Inflammatory macrophage treated with lipopolysaccharide for 1 hour (primary cell): ENCODE measurements at regions not wholly inside any gene's neighbourhood (a gene's known extent, or its start where the extent isn't known, plus 50 kb on each side); places are given as distances from the start of the nearest gene placed in this dataset.
"Not testable (repeated sequence)": the region's sequence is repeated elsewhere in the genome, so short reads cannot be mapped to it uniquely, and the experiment has no call there.

Experiments
- DNase-seq, 2 donors: peaks; one replicate each; pipeline ENCODE4 v3.0.0-alpha.2; 2020 to 2022

DNA sequence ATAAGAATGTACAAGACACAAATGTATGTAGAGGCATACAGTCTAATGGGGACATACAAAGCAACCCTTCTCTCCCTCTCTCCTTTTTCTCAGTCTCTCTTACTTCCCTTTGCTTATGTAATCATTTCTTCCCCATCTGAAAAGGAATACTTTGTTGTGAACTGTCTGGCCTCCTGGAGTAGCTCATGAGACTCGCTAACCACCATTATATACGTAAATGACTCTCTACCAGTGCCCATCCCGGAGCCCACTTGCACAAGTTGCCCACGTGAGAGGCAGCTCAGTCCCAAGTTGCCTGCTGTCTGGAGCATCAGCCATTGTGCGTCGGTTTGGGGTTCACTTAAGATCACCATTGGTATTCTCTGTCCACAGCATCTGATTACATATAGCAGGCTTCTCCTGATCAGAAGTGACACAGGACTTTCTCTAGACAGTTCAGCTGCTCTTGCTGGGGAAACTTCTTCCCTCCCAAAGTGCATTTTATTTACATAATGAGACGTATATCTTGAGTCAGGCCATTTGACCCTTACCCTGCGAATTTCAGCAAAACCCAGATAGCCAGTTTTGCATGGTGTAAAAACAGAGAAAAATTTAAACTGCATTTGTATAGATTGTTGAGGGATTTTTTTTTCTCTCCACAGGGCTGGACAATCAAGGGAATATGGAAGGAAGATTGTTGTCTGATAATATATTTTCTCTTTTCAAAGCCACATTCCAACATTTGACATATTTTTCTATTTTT is 220.7 kb upstream of the EGLN3 start:
- no peak for DNase-seq

DNA sequence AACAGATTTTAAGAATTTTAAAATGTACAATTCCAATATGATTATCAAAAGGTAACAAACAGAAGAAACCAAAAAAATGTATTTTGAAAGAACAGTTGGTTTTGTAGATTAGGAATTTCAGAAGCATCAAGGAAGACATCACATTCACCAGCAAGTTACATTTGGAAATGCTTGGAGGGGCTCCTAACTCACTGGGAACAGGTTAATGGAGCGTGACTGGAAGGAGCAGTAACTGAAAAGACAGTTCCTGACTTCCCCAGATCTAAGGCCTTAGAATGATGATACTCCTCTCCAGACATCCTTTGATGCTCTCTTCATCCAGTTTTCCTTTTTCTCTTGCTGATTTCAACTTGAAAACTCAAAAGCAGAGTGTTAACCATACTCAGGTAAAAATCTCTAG is 220.0 kb upstream of the EGLN3 start:
- DNase-seq = no peak

DNA sequence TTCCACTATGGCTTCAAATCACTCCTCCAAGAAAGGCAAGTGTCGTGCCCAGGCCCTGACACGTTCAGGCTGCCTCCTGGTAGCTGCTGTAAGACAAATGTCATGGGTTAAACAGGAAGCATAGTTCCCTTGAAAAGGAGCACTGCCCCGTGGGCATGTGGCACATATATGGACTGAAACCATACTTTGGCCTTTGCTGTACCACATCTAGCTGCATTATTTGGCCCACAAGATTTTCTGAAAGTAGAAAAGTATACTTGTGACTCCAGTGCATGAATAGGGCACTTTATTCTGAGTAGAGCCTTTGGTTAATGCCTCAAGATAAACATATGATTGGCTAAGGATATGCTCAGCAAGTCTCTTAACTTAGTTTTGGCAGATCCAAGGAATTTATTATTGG is 218.7 kb upstream of the EGLN3 start:
- no peak for DNase-seq

DNA sequence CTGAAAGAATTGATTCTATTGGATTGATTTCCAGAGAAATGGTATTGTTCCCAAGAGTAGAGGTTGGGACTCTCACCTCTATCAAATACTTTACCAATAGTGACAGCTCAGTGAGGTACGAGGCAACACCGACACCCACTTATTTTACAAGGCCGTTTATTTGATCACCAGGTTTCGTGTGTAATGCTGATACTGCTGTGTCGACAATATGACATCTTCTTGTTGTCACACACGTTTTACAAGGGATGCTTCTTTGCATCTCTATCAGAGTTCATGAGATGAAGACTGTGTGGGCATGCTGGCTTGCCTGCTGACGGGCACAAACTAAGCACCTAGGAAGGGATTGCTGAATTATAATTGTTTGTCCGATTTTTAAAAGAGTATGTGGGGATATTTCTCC is 217.8 kb upstream of the EGLN3 start:
- no peak for DNase-seq

DNA sequence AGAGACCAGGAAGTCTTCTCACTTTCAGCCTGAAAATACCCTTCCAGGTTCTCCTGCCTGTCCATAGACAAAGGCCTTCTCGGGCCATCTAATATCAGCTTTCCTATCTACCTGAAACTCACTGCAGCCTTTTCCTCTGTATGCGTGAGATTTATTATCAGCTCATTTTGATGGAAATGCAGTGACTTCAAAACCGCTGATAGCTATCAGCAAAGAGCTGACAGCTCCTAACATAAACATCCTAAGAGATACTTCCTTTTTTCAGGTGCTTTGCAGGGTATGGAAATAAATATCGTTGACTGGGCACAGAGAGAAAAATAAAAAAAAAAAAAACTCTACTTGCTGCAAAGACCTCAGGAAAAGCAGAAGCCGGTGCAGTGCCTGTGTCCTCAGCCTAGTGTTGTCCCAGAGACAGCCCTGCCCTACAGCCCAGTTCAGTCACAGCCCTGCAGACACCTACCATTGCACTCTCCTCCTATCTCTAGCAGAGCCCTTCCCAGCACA is 215.0 kb upstream of the EGLN3 start:
- DNase-seq = no peak

DNA sequence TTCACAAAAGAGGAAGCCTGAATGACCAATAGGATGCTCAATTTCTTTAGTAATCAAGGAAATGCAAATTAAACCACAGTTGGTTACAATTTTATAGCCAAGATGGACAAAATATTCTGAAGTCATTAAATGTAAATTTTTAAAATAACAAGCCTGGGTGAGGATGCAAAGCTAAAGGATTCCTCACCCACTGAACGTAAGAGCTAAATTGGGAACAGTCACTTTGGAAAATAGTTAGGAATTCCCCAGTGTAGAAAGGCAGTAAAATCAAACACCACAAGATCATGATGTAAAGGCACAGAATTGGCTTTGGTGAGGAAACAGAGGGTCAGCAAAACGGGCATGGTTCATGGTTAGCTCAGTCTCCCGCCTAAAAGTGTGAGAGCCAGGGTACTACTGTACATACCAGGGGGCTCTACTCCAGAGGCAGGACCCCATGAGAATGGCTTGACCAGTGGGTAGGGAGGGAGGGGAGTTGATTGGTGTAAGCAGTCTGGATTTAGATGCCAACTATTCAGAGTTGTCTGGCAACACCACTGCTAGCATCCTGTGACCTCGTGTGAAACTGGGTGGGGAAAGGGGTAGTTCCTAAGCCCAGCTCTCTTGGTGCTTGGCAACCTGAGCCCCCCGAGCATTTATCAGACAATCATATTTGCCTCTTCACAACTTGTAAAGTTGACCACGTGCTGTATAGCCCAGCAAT is 213.4 kb upstream of the EGLN3 start:
- DNase-seq = peak; percentile 19 to 43

DNA sequence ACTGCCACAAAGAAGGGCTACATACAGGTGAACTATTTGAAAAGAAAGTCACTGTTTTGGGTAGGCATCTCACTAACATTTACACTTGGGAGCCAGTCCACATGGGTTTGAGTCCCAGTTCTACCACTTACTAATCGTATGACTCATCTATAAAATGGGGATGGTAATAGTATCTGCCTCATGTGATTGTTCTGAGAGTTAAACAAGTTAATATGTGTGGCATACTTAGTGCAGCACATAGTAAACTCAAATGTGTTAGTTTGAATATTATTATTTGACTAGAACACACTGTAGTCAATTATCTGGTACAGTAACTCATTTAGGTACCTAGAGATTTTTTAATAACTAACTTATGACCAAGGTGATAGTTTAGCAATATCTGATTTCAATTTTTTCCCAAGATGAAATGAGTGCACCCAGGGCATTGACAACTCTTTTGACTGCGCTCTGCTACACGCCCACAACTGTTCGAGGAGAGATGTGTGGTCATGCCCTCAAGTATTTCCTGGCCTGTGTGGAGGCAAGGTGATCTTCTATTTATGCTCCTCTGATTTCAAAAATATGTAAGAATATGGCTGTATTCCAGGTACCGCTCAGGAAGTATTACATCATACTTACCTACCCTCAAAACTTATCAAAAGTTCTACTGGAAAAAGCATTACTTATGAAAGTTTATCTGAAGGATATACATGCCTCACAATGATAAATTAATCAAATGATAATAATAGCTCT is 210.6 kb upstream of the EGLN3 start:
- DNase-seq = no peak

DNA sequence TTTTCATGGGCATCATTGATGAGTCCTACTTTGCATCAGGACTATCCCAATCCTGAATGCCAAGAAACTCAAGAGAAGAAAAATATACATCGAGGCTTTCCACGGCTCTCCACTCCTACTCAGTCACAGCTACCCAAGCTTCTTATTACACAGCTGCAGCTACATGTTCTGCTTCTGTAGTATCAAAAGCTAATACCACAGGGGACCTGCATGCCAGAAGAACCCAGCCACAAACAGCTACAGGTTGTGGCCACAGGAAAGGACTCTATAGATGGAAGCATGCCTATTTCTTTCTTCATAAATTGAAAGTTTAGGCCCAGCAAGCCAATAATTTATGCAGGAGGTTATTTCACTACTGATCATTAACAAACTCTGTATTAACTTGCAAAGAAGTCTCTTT is 209.7 kb upstream of the EGLN3 start:
- no peak for DNase-seq

DNA sequence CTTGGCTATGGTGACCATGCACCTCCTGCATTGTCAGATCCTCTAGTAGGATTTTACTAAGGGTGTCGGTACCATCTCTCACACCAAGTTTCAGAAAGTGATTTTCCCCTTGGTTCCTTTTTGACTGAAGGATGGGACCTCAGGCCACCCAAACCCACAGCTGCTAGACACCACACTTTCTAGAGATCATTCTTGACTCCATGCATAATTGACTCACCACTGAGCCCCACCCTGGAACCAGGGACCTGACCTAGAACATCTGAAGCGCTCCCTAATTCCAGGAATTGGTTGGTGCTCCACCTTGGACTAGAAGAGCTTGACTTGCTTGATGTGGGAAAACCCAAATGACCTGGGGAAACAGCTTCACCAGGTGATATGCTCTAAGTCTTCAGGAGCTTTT is 206.8 kb upstream of the EGLN3 start:
- DNase-seq = no peak

DNA sequence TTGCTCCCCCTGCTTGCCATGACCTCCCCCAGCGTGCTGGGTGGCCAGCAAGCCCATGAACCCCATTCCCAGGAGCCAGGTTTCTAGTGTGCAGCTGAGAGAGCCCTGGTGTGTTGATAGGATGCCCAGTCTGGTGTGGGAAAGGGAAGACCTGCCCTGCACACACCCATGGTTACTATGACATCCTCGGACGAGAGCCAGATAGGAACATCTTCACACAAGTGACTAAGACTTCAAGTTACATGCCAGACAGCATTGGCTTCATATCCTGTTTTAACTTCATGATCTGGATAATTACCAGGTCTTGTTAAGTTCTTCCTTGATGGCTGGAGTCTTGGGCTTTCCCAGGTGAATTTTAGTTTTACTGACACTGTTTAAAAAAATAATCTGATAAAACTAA is 196.6 kb upstream of the EGLN3 start:
- no peak for DNase-seq

DNA sequence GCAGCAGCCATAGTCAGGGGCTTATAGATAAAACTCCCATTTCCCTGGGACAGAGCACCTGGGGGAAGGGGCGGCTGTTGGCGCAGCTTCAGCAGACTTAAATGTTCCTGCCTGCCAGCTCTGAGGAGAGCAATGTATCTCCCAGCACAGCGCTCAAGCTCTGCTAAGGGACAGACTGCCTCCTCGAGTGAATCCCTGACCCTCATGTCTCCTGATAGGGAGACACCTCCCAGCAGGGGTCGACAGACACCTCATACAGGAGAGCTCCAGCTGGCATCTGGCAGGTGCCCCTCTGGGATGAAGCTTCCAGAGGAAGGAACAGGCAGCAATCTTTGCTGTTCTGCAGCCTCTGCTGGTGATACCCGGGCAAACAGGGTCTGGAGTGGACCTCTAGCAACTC is 189.3 kb upstream of the EGLN3 start:
- not testable (repeated sequence) for DNase-seq

DNA sequence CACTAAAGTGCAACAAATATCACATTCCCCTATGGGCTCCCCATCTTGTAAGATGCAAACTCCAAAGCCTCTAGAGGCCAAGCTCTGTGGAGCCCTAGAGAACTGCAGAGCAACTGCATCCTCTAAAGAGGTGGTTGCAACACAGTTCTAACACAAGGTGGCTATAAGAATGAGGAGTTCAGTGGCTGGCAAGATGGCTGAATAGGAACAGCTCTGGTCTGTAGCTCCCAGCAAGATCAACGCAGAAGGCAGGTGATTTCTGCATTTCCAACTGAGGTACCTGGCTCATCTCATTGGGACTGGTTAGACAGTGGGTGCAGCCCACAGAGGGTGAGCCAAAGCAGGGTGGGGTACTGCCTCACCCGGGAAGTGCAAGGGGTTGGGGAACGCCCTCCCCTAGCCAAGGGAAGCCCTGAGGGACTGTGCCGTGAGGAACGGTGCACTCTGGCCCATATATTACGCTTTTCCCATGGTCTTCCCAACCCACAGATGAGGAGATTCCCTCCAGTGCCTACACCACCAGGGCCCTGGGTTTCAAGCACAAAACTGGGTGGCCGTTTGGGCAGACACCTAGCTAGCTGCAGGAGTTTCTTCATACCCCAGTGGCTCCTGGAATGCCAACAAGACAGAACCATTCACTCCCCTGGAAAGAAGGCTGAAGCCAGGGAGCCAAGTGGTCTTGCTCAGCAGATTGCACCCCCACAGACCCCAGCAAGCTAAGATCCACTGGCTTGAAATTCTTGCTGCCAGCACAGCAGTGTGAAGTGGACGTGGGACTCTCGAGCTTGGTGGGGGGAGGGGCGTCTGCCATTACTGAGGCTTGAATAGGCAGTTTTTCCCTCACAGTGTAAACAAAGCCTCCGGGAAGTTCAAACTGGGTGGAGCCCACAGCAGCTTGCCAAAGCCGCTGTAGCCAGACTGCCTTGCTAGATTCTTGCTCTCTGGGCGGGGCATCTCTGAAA is 188.6 kb upstream of the EGLN3 start:
- DNase-seq = not testable (repeated sequence)

DNA sequence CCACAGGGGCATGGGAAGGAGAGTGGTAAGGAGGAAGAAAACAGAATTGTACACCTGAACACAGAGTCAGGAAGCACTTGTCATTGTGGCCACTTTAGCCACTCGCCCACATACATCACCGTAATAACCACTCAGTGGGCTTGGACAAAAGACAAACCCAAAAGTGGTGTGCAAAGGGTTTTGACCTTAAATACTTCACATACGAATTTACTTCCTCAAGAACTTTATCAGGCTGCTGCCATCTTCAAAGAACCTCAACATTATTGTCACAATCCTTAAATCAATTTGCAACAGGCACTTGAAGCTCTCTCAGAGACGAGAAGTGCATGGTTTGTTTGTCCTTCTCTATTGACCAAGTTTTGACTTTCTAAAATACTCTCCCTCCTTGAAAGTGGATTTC is 187.3 kb upstream of the EGLN3 start:
- no peak for DNase-seq

DNA sequence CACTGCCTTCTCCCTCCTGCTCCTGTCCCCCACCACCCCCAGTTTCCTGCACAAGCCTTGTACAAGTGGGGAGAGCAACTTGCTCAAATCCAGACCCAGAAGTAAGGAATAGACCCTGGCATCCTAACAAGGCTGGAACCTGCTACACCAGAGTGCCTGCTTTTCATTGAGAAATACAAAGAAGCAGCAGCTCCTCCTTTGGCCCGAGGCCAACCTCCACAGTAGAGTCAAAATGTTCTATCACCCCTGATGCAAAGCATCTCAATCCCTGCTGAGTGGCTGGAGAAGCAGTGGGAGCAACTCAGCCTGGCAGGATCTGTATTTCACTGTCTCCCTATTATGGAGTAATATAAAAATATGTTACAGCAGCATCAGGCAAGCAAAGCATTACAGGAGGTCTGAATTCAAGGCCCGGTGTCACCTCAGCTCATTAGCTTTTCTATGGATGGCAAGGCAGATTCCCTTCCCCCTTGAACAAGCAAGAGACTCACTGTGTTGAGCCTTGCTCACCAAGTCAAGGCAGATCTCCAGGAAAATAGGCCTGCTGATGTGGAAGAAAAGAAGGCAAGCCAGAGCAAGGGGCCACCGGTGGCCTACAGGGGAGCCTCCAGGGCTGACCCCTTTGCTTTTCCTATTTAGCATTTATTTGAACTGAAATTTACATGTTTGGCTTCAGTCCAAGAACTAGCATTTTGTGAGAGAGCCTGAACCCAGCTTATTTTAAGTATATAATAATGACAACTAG is 186.3 kb upstream of the EGLN3 start:
- no peak for DNase-seq

DNA sequence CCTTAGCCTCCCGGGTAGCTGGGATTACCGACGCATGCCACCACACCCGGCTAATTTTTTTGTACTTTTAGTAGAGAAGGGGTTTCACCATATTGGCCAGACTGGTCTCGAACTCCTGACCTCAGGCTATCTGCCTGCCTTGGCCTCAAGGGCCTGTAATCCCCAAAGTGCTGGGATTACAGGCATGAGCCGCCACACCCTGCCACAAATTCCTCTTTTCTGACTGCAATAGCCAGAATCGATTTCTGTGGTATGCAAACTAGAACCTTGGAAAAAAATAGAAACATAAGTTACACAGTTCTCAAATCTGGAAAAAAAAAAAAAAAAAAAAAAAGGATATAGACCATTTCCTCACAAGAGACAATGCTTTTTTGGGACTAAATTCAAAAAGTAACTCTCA is 184.6 kb upstream of the EGLN3 start:
- peak; percentile 13 for DNase-seq

DNA sequence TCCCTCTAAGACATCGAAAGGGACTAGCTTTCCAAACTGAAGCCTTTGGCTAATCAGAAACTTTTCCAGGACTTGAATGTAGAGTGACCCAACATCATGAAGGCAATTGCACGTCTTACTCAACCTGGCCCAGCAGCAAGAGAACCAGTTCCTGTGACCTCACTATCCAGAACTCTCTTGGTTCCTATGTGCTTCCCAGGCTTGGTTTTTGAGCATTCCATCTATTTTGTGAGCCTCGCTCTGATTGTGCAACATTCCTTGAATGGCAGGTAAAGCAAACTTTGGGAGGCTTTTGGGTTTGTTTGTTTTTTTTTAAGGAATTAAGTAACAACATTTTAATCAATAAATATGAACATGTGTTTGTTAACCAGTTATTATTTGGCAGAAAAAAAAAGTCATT is 183.6 kb upstream of the EGLN3 start:
- DNase-seq = no peak

DNA sequence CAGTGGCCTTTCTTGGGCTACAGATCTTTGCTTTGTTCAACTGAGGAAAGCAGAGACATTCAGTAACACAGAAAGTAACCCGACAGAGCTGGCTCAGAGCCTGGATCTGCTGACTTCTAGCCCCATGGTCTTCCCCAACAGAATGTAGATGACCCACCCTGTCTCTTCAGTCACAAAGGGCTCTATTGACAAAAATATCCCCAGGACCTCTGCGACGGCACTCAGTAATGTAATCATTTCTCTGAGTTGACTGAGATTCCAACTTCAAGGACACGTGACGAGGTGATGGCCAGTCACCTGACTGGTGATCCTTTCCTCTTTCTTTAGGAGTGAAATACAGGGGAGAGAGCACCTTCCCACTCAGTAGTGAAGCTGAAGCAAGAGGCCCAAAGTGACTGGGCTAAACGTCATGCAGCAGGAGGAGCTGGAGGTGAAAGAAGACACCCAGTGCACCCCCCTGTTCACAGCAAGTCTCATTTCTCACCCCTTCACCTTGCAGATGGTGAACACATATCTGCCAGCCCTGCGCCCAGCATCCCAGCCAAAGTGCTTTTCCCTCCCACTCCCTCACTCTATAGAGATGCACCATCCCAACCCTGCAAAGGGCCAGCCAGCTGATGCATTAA is 179.2 kb upstream of the EGLN3 start:
- DNase-seq = no peak

DNA sequence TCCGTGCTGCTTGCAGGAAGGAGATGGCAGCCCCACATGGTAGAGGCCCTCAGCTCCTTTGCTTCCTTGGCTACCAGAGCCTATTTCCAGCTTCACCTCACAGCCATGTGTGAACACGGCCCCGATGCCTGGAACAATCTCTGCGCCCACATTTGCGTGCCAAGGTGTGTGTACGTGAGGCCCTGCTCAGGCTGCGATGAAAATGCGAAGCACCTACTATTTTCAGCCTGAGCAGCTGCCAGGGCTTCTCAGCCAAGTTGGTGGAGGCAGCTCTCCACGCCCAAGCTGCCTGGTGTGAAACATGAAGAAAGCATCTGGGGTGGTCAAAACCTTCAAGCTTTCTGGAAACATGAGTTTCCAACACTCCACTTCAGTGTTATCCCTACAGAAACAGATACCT is 177.8 kb upstream of the EGLN3 start:
- no peak for DNase-seq

DNA sequence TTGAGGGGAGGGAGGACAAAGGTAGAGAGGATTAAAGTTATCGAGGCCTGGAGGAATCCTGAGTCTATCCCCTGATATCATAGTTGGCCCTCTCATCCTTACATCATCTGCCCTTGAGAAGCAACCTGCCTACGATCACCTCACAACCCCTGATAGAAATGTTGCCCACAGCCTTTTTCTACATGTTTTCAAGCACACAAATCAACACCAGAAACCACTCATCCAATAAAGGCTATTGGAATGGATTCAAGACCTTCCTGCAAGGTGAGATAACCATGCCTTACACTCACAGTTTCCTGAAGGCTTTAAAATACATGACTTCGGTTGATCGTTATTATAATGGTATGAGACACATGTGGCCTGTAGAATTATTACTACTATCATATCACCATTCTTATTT is 175.7 kb upstream of the EGLN3 start:
- DNase-seq = no peak

DNA sequence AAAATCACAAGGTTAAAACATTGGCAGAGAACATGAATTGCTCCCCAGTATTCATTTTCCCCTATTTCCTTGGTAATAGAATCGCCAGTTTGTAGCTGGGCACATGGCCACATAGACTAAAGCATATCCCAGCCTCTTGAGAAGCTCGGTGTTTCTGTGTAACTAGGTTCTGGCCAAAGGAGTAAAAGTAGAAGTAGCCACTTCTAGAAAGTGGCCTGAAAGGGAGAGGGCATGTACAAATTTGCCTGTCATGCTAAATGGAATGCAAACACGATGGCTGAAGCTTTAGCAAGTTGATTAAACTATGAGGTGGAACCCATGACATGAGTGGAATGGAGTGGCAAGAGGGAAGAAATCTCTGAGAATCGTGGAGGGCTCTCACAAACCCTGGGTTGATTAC is 173.7 kb upstream of the EGLN3 start:
- no peak for DNase-seq

DNA sequence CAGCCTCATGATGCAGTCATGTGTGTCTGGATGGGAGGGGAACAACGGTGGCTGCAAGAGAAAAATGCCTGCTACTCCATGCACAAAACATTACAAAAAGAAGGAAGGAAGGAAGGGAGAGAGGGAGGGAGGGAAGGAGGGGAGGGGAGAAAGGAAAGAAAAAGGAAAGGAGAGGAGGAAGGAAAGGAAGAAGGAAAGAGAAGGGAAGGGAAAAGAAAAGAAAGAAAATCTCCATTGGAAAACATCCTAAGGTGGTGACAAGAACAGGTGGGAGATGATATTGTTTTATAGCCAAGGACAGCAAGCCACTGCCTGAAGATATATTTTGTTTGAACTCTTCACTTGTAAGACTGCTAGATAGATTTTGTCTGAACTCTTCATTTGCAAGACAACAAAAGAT is 171.8 kb upstream of the EGLN3 start:
- no peak for DNase-seq

DNA sequence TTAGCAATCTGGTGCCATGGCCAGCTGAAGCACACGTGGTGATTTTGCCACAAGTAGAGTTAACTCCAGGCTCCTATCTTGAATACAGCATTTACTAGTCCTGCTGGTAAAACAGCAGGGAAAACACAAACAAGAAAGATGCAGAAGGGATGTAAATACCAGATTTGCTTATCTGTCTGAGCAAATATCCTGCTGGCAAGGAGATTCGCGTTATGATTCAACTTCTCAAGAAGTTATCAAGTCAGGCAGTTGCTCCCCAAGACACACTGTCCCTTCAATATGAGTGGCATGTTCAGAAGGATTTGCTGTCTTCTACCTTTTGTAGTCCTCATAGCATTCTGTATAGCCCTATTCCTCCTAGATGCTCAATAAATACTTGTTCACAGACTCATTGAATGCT is 171.2 kb upstream of the EGLN3 start:
- DNase-seq = no peak
